Caco-2 (cell line): ENCODE measurements at regions not wholly inside any gene's neighbourhood (a gene's known extent, or its start where the extent isn't known, plus 50 kb on each side); places are given as distances from the start of the nearest gene placed in this dataset.

Experiments
- BruUV-seq: library from RNA; stranded (reverse); fragments of 400-500 nt; replicated peaks from 2 replicates; lab custom pipeline; 2021; lab: Mats Ljungman, UMichigan
- CTCF ChIA-PET: fragments of 300-600 bp; sonication (Branson Sonifier 250); formaldehyde crosslinking; loops from one replicate; lab custom pipeline; 2022; ENCODE audit warnings: antibody characterized with exemption; lab: Charles Lee
- POLR2A ChIA-PET: fragments of 300-600 bp; sonication (Branson Sonifier 250); formaldehyde crosslinking; loops from one replicate; lab custom pipeline; 2022; ENCODE audit warnings: antibody characterized with exemption; lab: Charles Lee
- DNase-seq, 2 experiments: peaks; one replicate each; pipeline versions ENCODE4 v3.0.0 to v3.0.0-alpha.2; 2020 to 2022
- H3K27me3 ChIP-seq: replicated peaks from 2 replicates; pipeline ENCODE4 v1.6.0; 2011; ENCODE audit warnings: low read length; ENCODE audit not compliant: control insufficient read depth, insufficient read depth
- H3K36me3 ChIP-seq: 2 replicates; pipeline ENCODE4 v1.5.1; 2011; ENCODE audit warnings: low read length; ENCODE audit not compliant: control insufficient read depth, insufficient read depth
- H3K4me1 ChIP-seq: fragments of 250-450 bp; sonication (Bioruptor Pico); 2 replicates; pipeline ENCODE4 v1.5.1; 2020; ENCODE audit warnings: mild to moderate bottlenecking
- H3K4me3 ChIP-seq: 2 replicates; pipeline ENCODE4 v1.5.1; 2011; ENCODE audit warnings: low read depth, mild to moderate bottlenecking, control low read depth, low read length
- H3K9me3 ChIP-seq: fragments of 250-450 bp; sonication (Bioruptor Pico); 2 replicates; pipeline ENCODE4 v1.5.1; 2020; ENCODE audit warnings: mild to moderate bottlenecking, moderate library complexity
- H3K27ac Mint-ChIP-seq: one replicate; pipeline ENCODE4 v1.8.0; 2022; ENCODE audit warnings: mixed read lengths; ENCODE audit not compliant: unreplicated experiment
- H3K27me3 Mint-ChIP-seq: one replicate; pipeline ENCODE4 v1.8.0; 2022; ENCODE audit warnings: mixed read lengths; ENCODE audit not compliant: insufficient read depth, unreplicated experiment
- H3K36me3 Mint-ChIP-seq: one replicate; pipeline ENCODE4 v1.8.0; 2022; ENCODE audit warnings: mild to moderate bottlenecking, mixed read lengths; ENCODE audit not compliant: insufficient read depth, unreplicated experiment
- H3K4me1 Mint-ChIP-seq: one replicate; pipeline ENCODE4 v1.8.0; 2022; ENCODE audit warnings: low read depth, mixed read lengths; ENCODE audit not compliant: unreplicated experiment
- H3K4me3 Mint-ChIP-seq: one replicate; pipeline ENCODE4 v1.8.0; 2022; ENCODE audit warnings: mild to moderate bottlenecking, moderate library complexity, mixed read lengths; ENCODE audit not compliant: unreplicated experiment
- H3K9me3 Mint-ChIP-seq: one replicate; pipeline ENCODE4 v1.8.0; 2022; ENCODE audit warnings: mixed read lengths; ENCODE audit not compliant: unreplicated experiment
- CTCF ChIP-seq, 2 experiments: fragments of 200-600 bp in 1 of 2; IDR thresholded peaks; 1 replicate in 1 of 2; 2 replicates in 1 of 2; pipeline versions ENCODE4 v1.5.1 to v1.8.0; 2011 to 2022; ENCODE audit warnings: antibody characterized with exemption in 1 of 2, control low read depth in 1 of 2, inconsistent platforms in 1 of 2, low read depth in 1 of 2, low read length in 1 of 2, mild to moderate bottlenecking in 1 of 2, moderate library complexity in 1 of 2; ENCODE audit not compliant: insufficient read depth in 1 of 2, severe bottlenecking in 1 of 2, unreplicated experiment in 1 of 2
- intact Hi-C: fragments of 100-400 bp; cut with micrococcal nuclease; formaldehyde crosslinking; loops from one replicate; pipeline ENCODE4 v1.10.0; 2022; ENCODE audit not compliant: unreplicated experiment

GRCh38 chr6:153207006-153207405, 75.9 kb upstream of the RGS17 start:
- Histone ChIP-seq H3K4me3 (no peak overlapping the region), H3K9me3 (no peaks in the 10 kb centered on the region), H3K4me1 (no peaks in the 10 kb centered on the region), H3K36me3 (no peaks in the 10 kb centered on the region), H3K27me3 (no peaks in the 10 kb centered on the region)
- no TSS peak for BruUV-seq
- H3K27me3 Mint-ChIP-seq, result no peaks in the 10 kb centered on the region
- no peaks in the 10 kb centered on the region for H3K9me3 Mint-ChIP-seq
- no peak for TF ChIP-seq CTCF (IDR thresholded peaks at IDR 0.05; ENCODE audit: insufficient read depth in 1 of 2, low read depth in 1 of 2, low read length in 1 of 2, severe bottlenecking in 1 of 2, unreplicated experiment in 1 of 2)
- no peaks in the 10 kb centered on the region for H3K4me1 Mint-ChIP-seq
- no peak overlapping the region for H3K4me3 Mint-ChIP-seq
- no peaks in the 10 kb centered on the region for H3K36me3 Mint-ChIP-seq
- intact Hi-C loops, result no loop called here
- H3K27ac Mint-ChIP-seq, result no peak overlapping the region
- DNase-seq, result no peak
- POLR2A ChIA-PET, result no interaction called here
- CTCF ChIA-PET, result no interaction called here

GRCh38 chr6:153192943-153193885, 62.1 kb upstream of the RGS17 start:
- no TSS peak for BruUV-seq
- Histone ChIP-seq H3K4me1 (no peaks in the 10 kb centered on the region), H3K9me3 (no peaks in the 10 kb centered on the region), H3K36me3 (no peaks in the 10 kb centered on the region), H3K27me3 (no peaks in the 10 kb centered on the region), H3K4me3 (no peak overlapping the region)
- H3K4me1 Mint-ChIP-seq, result no peaks in the 10 kb centered on the region
- H3K36me3 Mint-ChIP-seq, result no peaks in the 10 kb centered on the region
- intact Hi-C loops, result no loop called here
- H3K4me3 Mint-ChIP-seq, result no peak overlapping the region
- H3K9me3 Mint-ChIP-seq, result no peaks in the 10 kb centered on the region
- H3K27me3 Mint-ChIP-seq, result no peaks in the 10 kb centered on the region
- DNase-seq, result no peak
- no peak for TF ChIP-seq CTCF (IDR thresholded peaks at IDR 0.05; ENCODE audit: insufficient read depth in 1 of 2, low read depth in 1 of 2, low read length in 1 of 2, severe bottlenecking in 1 of 2, unreplicated experiment in 1 of 2)
- CTCF ChIA-PET, result no interaction called here
- H3K27ac Mint-ChIP-seq, result no peak overlapping the region
- POLR2A ChIA-PET, result no interaction called here

- Histone ChIP-seq H3K4me1 (no peaks in the 10 kb centered on the region), H3K36me3 (no peaks in the 10 kb centered on the region), H3K27me3 (no peaks in the 10 kb centered on the region), H3K4me3 (no peak overlapping the region), H3K9me3 (no peaks in the 10 kb centered on the region)
- Mint-ChIP-seq H3K36me3 (no peaks in the 10 kb centered on the region), H3K27me3 (peaks cover 2% of the 10 kb centered on the region), H3K4me1 (no peaks in the 10 kb centered on the region), H3K27ac (no peak overlapping the region), H3K4me3 (no peak overlapping the region), H3K9me3 (no peaks in the 10 kb centered on the region)
- intact Hi-C loops, result no loop called here
- TF ChIP-seq CTCF (IDR thresholded peaks at IDR 0.05; ENCODE audit: insufficient read depth in 1 of 2, low read depth in 1 of 2, low read length in 1 of 2, severe bottlenecking in 1 of 2, unreplicated experiment in 1 of 2), result no peak
- no peak for DNase-seq
- ChIA-PET CTCF (no interaction called here), POLR2A (no interaction called here)
- no TSS peak for BruUV-seq
Observed at GRCh38 chr6:153183925-153184324, 52.8 kb upstream of the RGS17 start.
